ENCODE measurements at regions not wholly inside any gene's neighbourhood (a gene's known extent, or its start where the extent isn't known, plus 50 kb on each side); places are given as distances from the start of the nearest gene placed in this dataset.

DNA sequence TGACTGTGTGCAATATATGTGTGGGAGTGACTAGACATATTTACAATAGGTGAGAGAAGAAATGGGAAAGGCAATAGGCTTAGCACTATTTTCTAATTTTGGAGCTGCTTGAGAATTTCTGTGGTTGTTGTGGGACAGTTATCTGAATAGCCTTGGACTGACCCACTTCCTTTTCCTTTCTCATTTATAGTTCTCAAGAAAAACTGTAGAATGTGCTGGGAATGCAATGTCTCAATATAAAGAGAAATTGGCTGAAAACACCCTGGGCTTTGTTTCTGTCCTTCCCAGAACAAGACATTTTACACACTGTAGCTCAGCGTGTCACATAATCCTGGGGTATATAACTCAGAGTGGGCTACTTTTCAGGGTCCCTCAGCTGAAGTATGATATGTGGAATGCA, 153.0 kb upstream of the RHOBTB1 start:
- TF ChIP-seq, protein P1, sequence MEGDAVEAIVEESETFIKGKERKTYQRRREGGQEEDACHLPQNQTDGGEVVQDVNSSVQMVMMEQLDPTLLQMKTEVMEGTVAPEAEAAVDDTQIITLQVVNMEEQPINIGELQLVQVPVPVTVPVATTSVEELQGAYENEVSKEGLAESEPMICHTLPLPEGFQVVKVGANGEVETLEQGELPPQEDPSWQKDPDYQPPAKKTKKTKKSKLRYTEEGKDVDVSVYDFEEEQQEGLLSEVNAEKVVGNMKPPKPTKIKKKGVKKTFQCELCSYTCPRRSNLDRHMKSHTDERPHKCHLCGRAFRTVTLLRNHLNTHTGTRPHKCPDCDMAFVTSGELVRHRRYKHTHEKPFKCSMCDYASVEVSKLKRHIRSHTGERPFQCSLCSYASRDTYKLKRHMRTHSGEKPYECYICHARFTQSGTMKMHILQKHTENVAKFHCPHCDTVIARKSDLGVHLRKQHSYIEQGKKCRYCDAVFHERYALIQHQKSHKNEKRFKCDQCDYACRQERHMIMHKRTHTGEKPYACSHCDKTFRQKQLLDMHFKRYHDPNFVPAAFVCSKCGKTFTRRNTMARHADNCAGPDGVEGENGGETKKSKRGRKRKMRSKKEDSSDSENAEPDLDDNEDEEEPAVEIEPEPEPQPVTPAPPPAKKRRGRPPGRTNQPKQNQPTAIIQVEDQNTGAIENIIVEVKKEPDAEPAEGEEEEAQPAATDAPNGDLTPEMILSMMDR (IDR thresholded peaks at IDR 0.05; ENCODE audit: borderline replicate concordance, insufficient read depth, low read depth, low read length) = no peak
- H3K4me3 ChIP-seq (ENCODE audit: low read depth, low read length) = no peak overlapping the region

DNA sequence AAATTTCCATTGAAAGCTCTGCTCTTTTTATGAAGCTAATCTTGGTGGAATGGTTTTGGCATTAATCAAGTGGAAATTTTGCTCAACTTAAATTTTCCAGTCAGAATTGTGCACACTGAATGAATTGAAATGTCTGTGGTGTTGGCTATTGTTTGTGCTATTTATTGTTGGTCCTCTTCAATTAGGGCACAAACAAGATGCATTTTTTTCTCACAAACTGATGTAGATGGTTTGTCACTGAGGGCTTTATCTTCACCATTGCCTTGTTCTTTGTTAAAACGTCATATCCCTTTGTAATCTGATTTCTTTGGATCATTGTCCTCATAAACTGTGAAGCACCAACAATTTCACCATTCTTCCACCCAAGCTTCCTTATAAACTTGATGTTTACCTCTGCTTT, 152.1 kb upstream of the RHOBTB1 start:
- TF ChIP-seq, protein P1 (IDR thresholded peaks at IDR 0.05; ENCODE audit: borderline replicate concordance, insufficient read depth, low read depth, low read length) = no peak
- no peak overlapping the region for H3K4me3 ChIP-seq (ENCODE audit: low read depth, low read length)

DNA sequence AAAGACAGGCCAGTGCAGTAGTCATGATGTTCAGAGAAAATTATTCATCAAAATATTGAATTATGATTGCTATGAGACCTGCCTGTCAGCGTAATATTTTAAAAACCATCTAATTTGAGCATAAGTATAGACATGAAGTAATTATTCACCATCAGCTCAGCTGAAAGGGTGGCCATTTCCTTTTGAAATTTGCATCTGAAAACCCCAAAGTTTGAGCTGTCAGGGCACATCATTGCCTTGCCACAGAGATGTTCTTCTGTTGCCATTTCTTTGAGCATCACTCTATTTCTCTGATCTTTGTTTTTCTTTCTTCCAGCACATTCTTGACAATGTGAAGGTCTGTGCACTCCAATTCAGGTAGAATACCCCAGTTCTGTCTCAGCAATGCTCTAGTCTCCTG, 147.5 kb upstream of the RHOBTB1 start:
- H3K4me3 ChIP-seq (ENCODE audit: low read depth, low read length) = no peak overlapping the region
- TF ChIP-seq, protein P1 (IDR thresholded peaks at IDR 0.05; ENCODE audit: borderline replicate concordance, insufficient read depth, low read depth, low read length) = no peak

DNA sequence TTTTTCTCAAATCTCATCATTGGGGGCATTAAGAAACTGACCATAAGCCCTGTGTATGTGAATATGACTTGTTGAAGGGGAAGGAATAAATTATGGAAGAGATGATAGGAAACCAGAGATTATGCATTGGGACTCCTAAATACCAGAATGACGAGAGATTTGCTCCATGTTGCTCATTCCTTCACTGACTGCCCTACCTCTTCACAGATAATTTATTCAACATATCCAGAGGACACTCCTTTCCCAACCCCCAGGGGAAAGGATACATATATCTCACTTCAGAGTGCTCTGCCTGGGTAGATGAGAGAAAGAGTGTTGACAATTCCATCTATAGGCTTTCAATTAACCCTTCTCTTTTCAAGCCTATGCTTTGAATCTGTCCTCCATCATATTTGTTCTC, 145.3 kb upstream of the RHOBTB1 start:
- TF ChIP-seq, protein P1 (IDR thresholded peaks at IDR 0.05; ENCODE audit: borderline replicate concordance, insufficient read depth, low read depth, low read length) = no peak
- no peak overlapping the region for H3K4me3 ChIP-seq (ENCODE audit: low read depth, low read length)

DNA sequence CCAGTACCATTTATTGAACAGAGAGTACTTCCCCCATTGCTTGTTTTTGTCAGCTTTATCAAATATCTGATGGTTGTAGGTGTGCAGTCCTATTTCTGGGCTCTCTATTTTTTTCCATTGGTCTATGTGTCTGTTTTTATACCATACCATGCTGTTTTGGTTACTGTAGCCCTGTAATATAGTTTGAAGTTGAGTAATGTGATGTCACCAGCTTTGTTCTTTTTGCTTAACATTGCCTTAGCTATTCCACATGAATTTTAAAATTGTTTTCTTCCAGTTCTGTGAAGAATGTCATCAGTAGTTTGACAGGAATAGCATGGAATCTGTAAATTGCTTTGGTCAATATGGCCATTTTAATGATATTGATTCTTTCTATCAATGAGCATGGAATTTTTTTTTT, 140.5 kb upstream of the RHOBTB1 start:
- TF ChIP-seq, protein P1 (IDR thresholded peaks at IDR 0.05; ENCODE audit: borderline replicate concordance, insufficient read depth, low read depth, low read length) = no peak
- H3K4me3 ChIP-seq (ENCODE audit: low read depth, low read length) = no peak overlapping the region

DNA sequence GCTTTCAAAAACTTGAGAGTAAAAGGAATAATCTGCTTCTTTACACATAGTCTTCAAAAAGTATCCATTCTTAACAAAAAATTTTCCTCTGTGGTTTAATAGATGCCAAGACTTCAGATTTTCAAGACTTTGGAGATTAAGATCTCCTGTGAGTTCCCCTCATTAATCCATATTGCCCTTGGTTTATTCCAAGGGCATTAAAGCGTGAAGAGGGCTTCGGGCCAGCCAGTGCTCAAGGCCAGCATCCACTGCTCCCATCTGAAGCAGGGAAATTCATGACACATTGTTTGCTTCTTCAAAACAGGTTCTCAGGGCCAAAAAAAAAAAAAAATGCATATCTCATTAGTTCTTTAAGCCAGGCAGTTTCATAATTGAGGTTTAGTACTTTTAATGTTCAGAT, 137.3 kb upstream of the RHOBTB1 start:
- H3K4me3 ChIP-seq (ENCODE audit: low read depth, low read length) = no peak overlapping the region

DNA sequence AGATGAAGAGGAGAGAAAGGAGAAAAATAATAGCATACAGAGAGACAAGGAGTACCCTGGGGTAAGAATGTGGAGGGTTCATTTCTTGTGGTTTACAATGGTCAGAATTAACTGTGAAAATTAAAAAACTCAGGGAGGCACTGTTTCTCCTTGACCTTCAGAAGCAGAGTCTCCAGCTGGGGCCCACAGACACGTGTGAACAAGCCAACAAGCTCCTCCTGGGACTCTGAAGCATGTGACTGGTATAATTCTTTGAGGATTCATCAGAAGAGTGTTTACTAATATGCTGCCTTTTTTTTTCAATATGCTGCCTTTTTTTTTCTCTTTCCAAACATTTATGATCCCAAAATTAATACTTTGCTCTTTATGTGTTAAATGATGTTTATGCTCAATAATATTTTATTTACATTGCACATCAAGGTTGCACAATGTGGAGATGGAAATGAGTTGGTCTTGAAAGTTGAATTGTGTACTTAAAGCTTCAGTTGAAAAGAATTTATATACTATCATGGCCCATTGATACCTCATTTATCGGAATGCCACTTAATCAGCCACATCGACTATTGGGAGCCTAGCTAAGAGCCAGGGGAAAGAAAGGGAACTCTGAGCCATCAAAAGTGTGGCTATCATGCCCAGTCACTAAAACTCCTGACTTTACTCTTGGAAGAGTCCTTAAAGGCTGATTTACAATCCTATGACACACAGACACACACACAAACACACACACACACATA, 134.7 kb upstream of the RHOBTB1 start:
- H3K4me3 ChIP-seq (ENCODE audit: low read depth, low read length) = no peak overlapping the region
- TF ChIP-seq, protein P1 (IDR thresholded peaks at IDR 0.05; ENCODE audit: borderline replicate concordance, insufficient read depth, low read depth, low read length) = no peak

More for the DNA sequence above, 137.3 kb upstream of the RHOBTB1 start:
- TF ChIP-seq, protein P1 (IDR thresholded peaks at IDR 0.05; ENCODE audit: borderline replicate concordance, insufficient read depth, low read depth, low read length) = no peak

Measured in GM12875 (cell line).